MM.1S (cell line): ENCODE measurements at regions not wholly inside any gene's neighbourhood (a gene's known extent, or its start where the extent isn't known, plus 50 kb on each side); places are given as distances from the start of the nearest gene placed in this dataset.

Experiments used
- DNase-seq: peaks from one replicate; pipeline ENCODE4 v3.0.0-alpha.2; 2015
- H2AFZ ChIP-seq: fragments of 300-600 bp; sonication (generic); 2 replicates; pipeline ENCODE4 v1.6.0; 2016; ENCODE audit warnings: antibody characterized with exemption, low read length
- H3F3A ChIP-seq: fragments of 300-600 bp; sonication (generic); 2 replicates; pipeline ENCODE4 v1.6.1; 2016; ENCODE audit warnings: mild to moderate bottlenecking, antibody characterized with exemption, low read length, moderate library complexity, mixed read lengths; ENCODE audit not compliant: insufficient read depth
- H3K27ac ChIP-seq: fragments of 300-600 bp; sonication (generic); 2 replicates; pipeline ENCODE4 v1.5.1; 2016; ENCODE audit warnings: mild to moderate bottlenecking, low read length
- H3K27me3 ChIP-seq: fragments of 300-600 bp; sonication (generic); replicated peaks from 2 replicates; pipeline ENCODE4 v1.6.0; 2016; ENCODE audit warnings: low read length; ENCODE audit not compliant: insufficient read depth
- H3K36me3 ChIP-seq: fragments of 300-600 bp; sonication (generic); replicated peaks from 2 replicates; pipeline ENCODE4 v1.6.1; 2016; ENCODE audit warnings: mild to moderate bottlenecking, low read length, mixed read lengths; ENCODE audit not compliant: insufficient read depth
- H3K4me1 ChIP-seq: fragments of 300-600 bp; sonication (generic); 2 replicates; pipeline ENCODE4 v1.6.1; 2016; ENCODE audit warnings: low read length, mixed read lengths
- H3K4me2 ChIP-seq: fragments of 300-600 bp; sonication (generic); 2 replicates; pipeline ENCODE4 v1.6.0; 2016; ENCODE audit warnings: low read depth, low read length
- H3K4me3 ChIP-seq: fragments of 300-600 bp; sonication (generic); 2 replicates; pipeline ENCODE4 v1.5.1; 2016; ENCODE audit warnings: low read length, mixed read lengths
- H3K79me2 ChIP-seq: fragments of 300-600 bp; sonication (generic); 2 replicates; pipeline ENCODE4 v1.6.1; 2016; ENCODE audit warnings: mixed run types, low read length, mixed read lengths
- H3K9ac ChIP-seq: fragments of 300-600 bp; sonication (generic); 2 replicates; pipeline ENCODE4 v1.6.1; 2016; ENCODE audit warnings: low read length, mixed read lengths
- H3K9me2 ChIP-seq: fragments of 300-600 bp; sonication (generic); replicated peaks from 2 replicates; pipeline ENCODE4 v1.6.1; 2016; ENCODE audit warnings: mild to moderate bottlenecking, low read length, mixed read lengths; ENCODE audit not compliant: insufficient read depth
- H3K9me3 ChIP-seq: fragments of 300-600 bp; sonication (generic); replicated peaks from 2 replicates; pipeline ENCODE4 v1.6.1; 2016; ENCODE audit warnings: mild to moderate bottlenecking, low read length, mixed read lengths; ENCODE audit not compliant: insufficient read depth
- H4K20me1 ChIP-seq: fragments of 300-600 bp; sonication (generic); 2 replicates; pipeline ENCODE4 v1.6.1; 2016; ENCODE audit warnings: mild to moderate bottlenecking, low read length, moderate library complexity, mixed read lengths; ENCODE audit not compliant: insufficient read depth
- CTCF ChIP-seq: fragments of 300-600 bp; sonication (generic); IDR thresholded peaks from 2 replicates; pipeline ENCODE4 v1.5.1; 2016; ENCODE audit warnings: antibody characterized with exemption, low read length, mixed read lengths
- EZH2 ChIP-seq: fragments of 300-600 bp; sonication (generic); optimal IDR thresholded peaks from 2 replicates; pipeline ENCODE3; 2017; ENCODE audit warnings: low read depth, mild to moderate bottlenecking, antibody characterized with exemption, low read length, mixed read lengths
- EZH2phosphoT487 ChIP-seq: fragments of 300-600 bp; sonication (generic); IDR thresholded peaks from 2 replicates; pipeline ENCODE4 v1.6.1; 2018; ENCODE audit warnings: antibody characterized with exemption, low read length

GRCh38 chr2:181341855-181342600 is 115.2 kb upstream of the ITGA4 start:
- Histone ChIP-seq H3K9me2 (no peaks in the 10 kb centered on the region), H3K4me3 (no peak overlapping the region), H3K27me3 (no peaks in the 10 kb centered on the region), H3K79me2 (no peaks in the 10 kb centered on the region), H3F3A (no peaks in the 10 kb centered on the region), H4K20me1 (no peaks in the 10 kb centered on the region), H3K36me3 (no peaks in the 10 kb centered on the region), H3K4me1 (no peaks in the 10 kb centered on the region), H3K9ac (no peak overlapping the region), H2AFZ (no peak overlapping the region), H3K4me2 (no peak overlapping the region), H3K9me3 (no peaks in the 10 kb centered on the region), H3K27ac (no peak overlapping the region)
- TF ChIP-seq EZH2phosphoT487, result no peak
- no peak for TF ChIP-seq EZH2
- no peak for TF ChIP-seq CTCF
- DNase-seq, result no peak

- H3K9ac ChIP-seq, result no peak overlapping the region; the same call in 1 of the 2 replicates
- H3K9me2 ChIP-seq, result no peaks in the 10 kb centered on the region
- H3K79me2 ChIP-seq, result no peaks in the 10 kb centered on the region
- peak; percentile 17 for DNase-seq
- TF ChIP-seq EZH2 (no peak), CTCF (no peak), EZH2phosphoT487 (no peak)
- no peaks in the 10 kb centered on the region for H3K9me3 ChIP-seq
- no peaks in the 10 kb centered on the region for H3K36me3 ChIP-seq
- H2AFZ ChIP-seq, result no peak overlapping the region
- no peaks in the 10 kb centered on the region for H3F3A ChIP-seq
- peaks cover 16% of the 10 kb centered on the region for H3K4me1 ChIP-seq
- no peak overlapping the region for H3K4me3 ChIP-seq
- H3K27me3 ChIP-seq, result no peaks in the 10 kb centered on the region
- peak overlapping the region; percentile 31; the same call in 1 of the 2 replicates for H3K27ac ChIP-seq
- H3K4me2 ChIP-seq, result peak overlapping the region; percentile 39
- no peaks in the 10 kb centered on the region for H4K20me1 ChIP-seq
Observed at GRCh38 chr2:181348107-181348837, 108.9 kb upstream of the ITGA4 start.

- Histone ChIP-seq H3K36me3 (no peaks in the 10 kb centered on the region), H3K27ac (no peak overlapping the region), H3K9me2 (no peaks in the 10 kb centered on the region), H3K9me3 (no peaks in the 10 kb centered on the region), H3K4me1 (peaks cover 16% of the 10 kb centered on the region), H2AFZ (no peak overlapping the region), H3K4me2 (no peak overlapping the region), H3K4me3 (no peak overlapping the region), H3F3A (no peaks in the 10 kb centered on the region), H3K9ac (no peak overlapping the region), H3K79me2 (no peaks in the 10 kb centered on the region), H4K20me1 (no peaks in the 10 kb centered on the region), H3K27me3 (no peaks in the 10 kb centered on the region)
- DNase-seq, result no peak
- TF ChIP-seq EZH2phosphoT487, result no peak
- no peak for TF ChIP-seq EZH2
- no peak for TF ChIP-seq CTCF
Observed at GRCh38 chr2:181352158-181352557, 105.0 kb upstream of the ITGA4 start.
